ENCODE measurements at regions not wholly inside any gene's neighbourhood (a gene's known extent, or its start where the extent isn't known, plus 50 kb on each side); places are given as distances from the start of the nearest gene placed in this dataset.
"Not testable (repeated sequence)": the region's sequence is repeated elsewhere in the genome, so short reads cannot be mapped to it uniquely, and the experiment has no call there.

DNA sequence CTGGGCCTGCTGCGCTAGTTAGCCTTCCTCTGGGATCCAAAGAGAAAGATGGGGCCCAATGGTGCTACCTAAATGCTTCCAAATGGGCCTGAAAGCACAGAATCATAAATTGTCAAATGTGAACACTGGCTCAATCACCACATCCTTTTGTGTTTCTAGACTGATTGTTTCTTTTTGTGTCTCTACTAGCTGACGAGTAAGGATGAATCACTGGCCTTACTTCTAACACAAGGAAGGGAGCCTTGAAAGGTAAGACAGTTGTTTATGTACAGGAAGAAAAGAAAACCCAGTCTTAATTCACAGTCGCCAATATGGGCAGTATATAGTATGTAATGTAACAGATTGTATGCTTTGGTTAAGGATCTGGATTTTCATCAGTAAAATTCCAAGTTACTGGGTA is 89.5 kb downstream of the ZNF92 start:
- Histone ChIP-seq H3K4me3 (ENCODE audit: low read depth, low read length) (no peak overlapping the region), H3K36me3 (ENCODE audit: control insufficient read depth, insufficient read depth, low read length) (no peaks in the 10 kb centered on the region), H3K27me3 (ENCODE audit: control insufficient read depth, insufficient read depth, low read length) (no peaks in the 10 kb centered on the region)
- FAIRE-seq (peak; percentile 50), DNase-seq (ENCODE audit: low read depth) (peak; percentile 58)
- TF ChIP-seq, protein P1, sequence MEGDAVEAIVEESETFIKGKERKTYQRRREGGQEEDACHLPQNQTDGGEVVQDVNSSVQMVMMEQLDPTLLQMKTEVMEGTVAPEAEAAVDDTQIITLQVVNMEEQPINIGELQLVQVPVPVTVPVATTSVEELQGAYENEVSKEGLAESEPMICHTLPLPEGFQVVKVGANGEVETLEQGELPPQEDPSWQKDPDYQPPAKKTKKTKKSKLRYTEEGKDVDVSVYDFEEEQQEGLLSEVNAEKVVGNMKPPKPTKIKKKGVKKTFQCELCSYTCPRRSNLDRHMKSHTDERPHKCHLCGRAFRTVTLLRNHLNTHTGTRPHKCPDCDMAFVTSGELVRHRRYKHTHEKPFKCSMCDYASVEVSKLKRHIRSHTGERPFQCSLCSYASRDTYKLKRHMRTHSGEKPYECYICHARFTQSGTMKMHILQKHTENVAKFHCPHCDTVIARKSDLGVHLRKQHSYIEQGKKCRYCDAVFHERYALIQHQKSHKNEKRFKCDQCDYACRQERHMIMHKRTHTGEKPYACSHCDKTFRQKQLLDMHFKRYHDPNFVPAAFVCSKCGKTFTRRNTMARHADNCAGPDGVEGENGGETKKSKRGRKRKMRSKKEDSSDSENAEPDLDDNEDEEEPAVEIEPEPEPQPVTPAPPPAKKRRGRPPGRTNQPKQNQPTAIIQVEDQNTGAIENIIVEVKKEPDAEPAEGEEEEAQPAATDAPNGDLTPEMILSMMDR (IDR thresholded peaks at IDR 0.05; ENCODE audit: insufficient read depth, low read length, severe bottlenecking): no peak

- not testable (repeated sequence) for H3K27me3 ChIP-seq (ENCODE audit: control insufficient read depth, insufficient read depth, low read length); H3K36me3 ChIP-seq (ENCODE audit: control insufficient read depth, insufficient read depth, low read length); DNase-seq (ENCODE audit: low read depth); FAIRE-seq; H3K4me3 ChIP-seq (ENCODE audit: low read depth, low read length)
Measured at GRCh38 chr7:65469919-65470558, 96.4 kb downstream of the ZNF92 start.

DNA sequence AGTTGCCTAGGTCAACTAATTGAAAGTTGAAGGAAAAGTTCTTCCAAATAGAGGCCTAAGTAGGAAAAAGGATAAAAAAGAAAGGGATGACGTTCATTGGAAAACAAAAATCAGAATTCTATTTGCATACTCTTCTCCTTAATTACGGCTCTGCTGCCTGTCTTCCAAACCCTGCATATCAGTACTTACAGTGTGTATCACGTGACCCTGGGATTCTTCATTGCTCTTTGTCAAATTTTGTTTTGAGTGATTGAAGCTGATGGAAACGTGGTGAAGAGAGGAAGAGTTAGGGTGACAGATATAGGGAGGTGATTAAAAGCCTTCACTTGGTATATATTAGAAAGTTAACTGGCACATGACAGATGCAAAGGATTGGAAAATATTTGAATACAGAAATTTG is 97.9 kb downstream of the ZNF92 start:
- Histone ChIP-seq H3K4me3 (ENCODE audit: low read depth, low read length) (no peak overlapping the region), H3K27me3 (ENCODE audit: control insufficient read depth, insufficient read depth, low read length) (no peaks in the 10 kb centered on the region), H3K36me3 (ENCODE audit: control insufficient read depth, insufficient read depth, low read length) (no peaks in the 10 kb centered on the region)
- FAIRE-seq (no peak), DNase-seq (ENCODE audit: low read depth) (no peak)
- TF ChIP-seq, protein P1 (IDR thresholded peaks at IDR 0.05; ENCODE audit: insufficient read depth, low read length, severe bottlenecking): no peak

GRCh38 chr7:65475040-65475726 is 101.5 kb downstream of the ZNF92 start:
- no peak overlapping the region for H3K4me3 ChIP-seq (ENCODE audit: low read depth, low read length)
- TF ChIP-seq, protein P1 (IDR thresholded peaks at IDR 0.05; ENCODE audit: insufficient read depth, low read length, severe bottlenecking): no peak
- DNase-seq (ENCODE audit: low read depth): no peak
- H3K27me3 ChIP-seq (ENCODE audit: control insufficient read depth, insufficient read depth, low read length): no peaks in the 10 kb centered on the region
- no peak for FAIRE-seq
- no peaks in the 10 kb centered on the region for H3K36me3 ChIP-seq (ENCODE audit: control insufficient read depth, insufficient read depth, low read length)

- Histone ChIP-seq H3K4me3 (ENCODE audit: low read depth, low read length) (no peak overlapping the region), H3K27me3 (ENCODE audit: control insufficient read depth, insufficient read depth, low read length) (no peaks in the 10 kb centered on the region), H3K36me3 (ENCODE audit: control insufficient read depth, insufficient read depth, low read length) (no peaks in the 10 kb centered on the region)
- TF ChIP-seq, protein P1 (IDR thresholded peaks at IDR 0.05; ENCODE audit: insufficient read depth, low read length, severe bottlenecking): no peak
- no peak for FAIRE-seq
- DNase-seq (ENCODE audit: low read depth): peak; percentile 8
Measured at GRCh38 chr7:65475734-65476319, 102.2 kb downstream of the ZNF92 start.

DNA sequence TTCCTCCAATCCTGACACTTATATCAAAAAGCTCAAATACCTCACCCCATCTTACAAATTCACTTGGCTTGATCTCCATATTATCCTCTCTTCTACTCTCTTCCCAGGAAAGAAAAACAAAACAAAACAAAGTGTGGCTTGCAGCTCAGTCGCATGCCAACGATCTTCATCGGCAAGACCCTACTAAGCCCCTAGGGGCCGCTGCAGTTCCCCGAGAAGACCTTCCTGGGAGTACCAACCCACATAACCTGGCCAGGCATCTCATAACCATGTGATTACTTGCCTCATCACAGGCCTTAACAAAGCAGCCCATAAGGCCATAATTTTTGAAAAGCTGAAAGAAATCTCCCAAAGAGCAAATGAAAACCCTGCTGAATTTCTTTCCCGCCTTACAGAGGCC is 103.7 kb downstream of the ZNF92 start:
- FAIRE-seq: no peak
- Histone ChIP-seq H3K4me3 (ENCODE audit: low read depth, low read length) (no peak overlapping the region), H3K36me3 (ENCODE audit: control insufficient read depth, insufficient read depth, low read length) (no peaks in the 10 kb centered on the region), H3K27me3 (ENCODE audit: control insufficient read depth, insufficient read depth, low read length) (no peaks in the 10 kb centered on the region)
- TF ChIP-seq, protein P1 (IDR thresholded peaks at IDR 0.05; ENCODE audit: insufficient read depth, low read length, severe bottlenecking): peak; percentile 2
- DNase-seq (ENCODE audit: low read depth): no peak
